SU-DHL-6 (cell line): ENCODE measurements at regions not wholly inside any gene's neighbourhood (a gene's known extent, or its start where the extent isn't known, plus 50 kb on each side); places are given as distances from the start of the nearest gene placed in this dataset.

ENCODE experiments used
- CTCF ChIP-seq: fragments of 200-600 bp; sonication (generic); IDR thresholded peaks from one replicate; pipeline ENCODE4 v1.5.1; 2017; ENCODE audit warnings: antibody characterized with exemption, mild to moderate bottlenecking, low read length, moderate library complexity; ENCODE audit not compliant: insufficient read depth, poor library complexity, severe bottlenecking
- EZH2phosphoT487 ChIP-seq: fragments of 200-600 bp; sonication (generic), shearing (Covaris generic); conservative IDR thresholded peaks from 2 replicates; pipeline ENCODE4 v1.6.1; 2018; ENCODE audit warnings: mild to moderate bottlenecking, antibody characterized with exemption, low read length, moderate library complexity, mixed read lengths

GRCh38 chr6:21872749-21873148 lies 279.2 kb downstream of the SOX4 start:
- TF ChIP-seq CTCF (no peak), EZH2phosphoT487 (no peak)
